Forelimb muscle (tissue), 1 donor: ENCODE measurements at regions not wholly inside any gene's neighbourhood (a gene's known extent, or its start where the extent isn't known, plus 50 kb on each side); places are given as distances from the start of the nearest gene placed in this dataset.

Experiments
- DNase-seq: peaks from one replicate; pipeline ENCODE4 v3.0.0-alpha.2; 2013; ENCODE audit warnings: low read depth

DNA sequence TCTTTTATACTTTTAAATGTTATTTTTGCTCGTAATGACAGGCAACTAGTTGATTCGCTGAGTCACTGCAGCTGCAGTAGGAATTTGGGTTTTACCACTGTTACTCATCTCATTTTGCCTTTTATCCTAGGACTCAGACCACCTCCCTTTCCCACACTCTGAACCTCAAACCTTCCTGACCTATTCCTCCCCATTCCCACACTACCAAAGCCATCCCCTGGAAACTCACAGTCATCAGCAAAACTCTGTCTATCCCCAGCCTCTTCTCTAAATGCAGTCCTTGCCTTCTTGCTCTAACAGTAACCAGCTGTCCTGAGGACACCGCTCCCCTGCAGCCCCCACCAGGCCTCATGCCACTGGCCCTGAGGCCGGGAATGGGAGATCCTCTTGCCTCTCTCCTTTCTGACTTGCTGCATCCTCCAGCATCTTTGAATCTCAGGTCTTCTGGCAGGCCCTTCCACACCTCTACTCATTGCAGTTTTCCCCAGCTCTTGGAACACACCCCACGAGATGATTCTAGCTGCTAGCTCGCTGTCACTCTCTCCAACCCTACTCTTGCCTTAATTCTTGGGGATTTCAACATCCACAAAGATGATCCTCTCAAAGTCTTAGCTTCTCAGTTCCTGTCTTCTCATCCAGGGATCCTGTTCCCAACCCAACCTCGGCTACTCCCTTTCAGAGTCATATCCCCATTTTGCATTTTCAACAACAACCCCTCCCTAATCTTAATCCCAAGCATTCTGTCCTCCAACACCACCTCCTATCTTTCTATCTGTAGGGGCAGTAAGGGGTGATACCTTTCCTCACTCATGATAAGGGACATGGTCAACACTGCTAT, 55.9 kb upstream of the C3orf80 start:
- DNase-seq, result no peak

DNA sequence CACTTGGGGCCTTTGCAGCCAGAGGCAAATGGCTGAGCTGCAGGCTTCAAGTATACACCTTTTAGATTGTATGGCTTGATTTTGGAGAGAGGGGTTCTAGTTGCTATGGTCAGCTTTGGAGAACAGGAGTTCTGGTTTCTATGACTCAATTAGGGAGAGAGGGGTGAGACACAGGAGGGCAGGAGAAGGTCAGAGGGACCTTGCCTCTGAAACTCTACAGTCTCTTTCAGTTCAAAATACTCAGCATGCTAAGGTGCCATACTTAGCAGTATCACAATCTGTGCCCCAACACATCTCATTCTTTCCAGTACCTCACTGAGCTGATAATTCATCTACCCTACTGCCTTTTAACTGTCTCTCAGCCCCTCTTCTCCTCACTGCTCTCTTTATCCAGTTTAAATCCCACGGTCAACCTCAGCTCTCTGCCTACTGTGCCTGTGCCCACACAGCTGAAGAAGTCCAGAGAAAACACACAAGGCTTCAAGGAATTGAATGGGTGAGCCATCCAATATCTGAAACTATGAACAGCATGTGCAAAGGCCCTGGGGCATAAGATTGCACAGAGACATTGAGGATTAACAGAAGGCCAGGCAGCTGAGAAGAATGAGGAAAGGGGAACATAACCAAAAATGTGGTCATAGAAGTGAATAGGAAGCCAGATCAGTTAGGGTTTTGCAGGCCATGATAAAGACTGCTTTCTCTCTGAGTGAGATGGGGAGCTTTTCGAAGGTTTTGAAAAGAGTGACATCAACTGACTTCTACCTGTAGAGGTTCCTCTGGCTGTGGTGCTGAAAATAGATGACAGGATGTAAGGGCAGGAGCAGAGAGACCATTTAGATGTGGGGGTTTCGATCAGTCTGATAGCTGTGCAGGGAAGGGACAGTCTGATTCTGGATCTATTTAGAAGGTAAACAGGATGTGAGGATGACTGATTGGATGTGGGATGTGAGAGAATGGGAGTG, 54.5 kb upstream of the C3orf80 start:
- no peak for DNase-seq

DNA sequence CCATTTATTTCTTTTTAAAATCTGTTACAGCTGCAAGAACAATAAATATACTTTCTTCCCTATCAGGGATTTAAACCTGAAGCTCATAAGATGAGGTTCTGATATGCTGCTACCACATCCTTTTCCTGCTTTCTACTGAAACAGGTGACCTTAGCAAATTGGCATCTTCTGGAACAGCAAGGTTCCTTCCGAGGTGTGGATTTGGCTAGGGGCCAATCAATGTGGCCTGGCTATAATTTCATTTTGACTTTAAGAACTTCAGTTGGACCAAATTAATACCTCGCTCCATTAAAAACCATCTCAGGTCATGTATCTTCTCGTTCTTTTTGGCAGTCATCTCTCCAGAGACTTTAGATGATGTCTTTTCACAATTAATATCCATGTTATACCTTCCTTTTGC, 53.4 kb upstream of the C3orf80 start:
- no peak for DNase-seq

DNA sequence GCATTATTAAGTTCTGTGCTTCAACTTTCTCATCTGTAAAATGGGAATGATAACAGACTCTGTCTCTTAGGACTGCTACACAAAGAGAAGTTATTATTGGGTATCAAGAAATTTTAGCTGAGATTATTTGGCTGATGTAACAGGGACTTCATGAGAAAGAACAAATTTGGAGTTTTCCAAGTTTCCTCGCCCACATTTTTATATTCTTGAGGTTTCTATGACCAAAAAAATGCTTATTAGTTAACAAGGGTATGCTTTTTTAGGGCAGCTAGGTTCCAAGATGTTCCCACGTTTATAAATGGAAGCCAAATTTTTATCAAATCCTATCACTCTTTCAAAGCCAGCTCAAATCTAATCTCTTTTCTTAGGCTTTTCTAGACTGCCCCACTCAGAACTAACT, 50.6 kb upstream of the C3orf80 start:
- no peak for DNase-seq
